H9 (cell line): ENCODE measurements at regions not wholly inside any gene's neighbourhood (a gene's known extent, or its start where the extent isn't known, plus 50 kb on each side); places are given as distances from the start of the nearest gene placed in this dataset.

Experiments
- DNase-seq: peaks from one replicate; pipeline ENCODE4 v3.0.0-alpha.2; 2017
- H2AFZ ChIP-seq: one replicate; pipeline ENCODE4 v1.6.1; 2013; ENCODE audit warnings: mild to moderate bottlenecking, low read length, control low read depth, moderate library complexity
- H2AK5ac ChIP-seq: 2 replicates; pipeline ENCODE4 v1.6.1; 2013; ENCODE audit warnings: low read length, control low read depth, mixed read lengths; ENCODE audit not compliant: insufficient read length
- H2BK120ac ChIP-seq: one replicate; pipeline ENCODE4 v1.6.1; 2013; ENCODE audit warnings: low read depth, mild to moderate bottlenecking, low read length, control low read depth, inconsistent platforms; ENCODE audit not compliant: poor library complexity, severe bottlenecking
- H2BK12ac ChIP-seq: 2 replicates; pipeline ENCODE4 v1.6.1; 2013; ENCODE audit warnings: low read length, control low read depth, mixed read lengths, low read depth; ENCODE audit not compliant: insufficient read length
- H2BK15ac ChIP-seq: 2 replicates; pipeline ENCODE4 v1.6.1; 2013; ENCODE audit warnings: low read depth, low read length, control low read depth
- H2BK20ac ChIP-seq: one replicate; pipeline ENCODE4 v1.6.1; 2013; ENCODE audit warnings: low read depth, mild to moderate bottlenecking, low read length, control low read depth, inconsistent platforms; ENCODE audit not compliant: poor library complexity, severe bottlenecking
- H2BK5ac ChIP-seq: 2 replicates; pipeline ENCODE4 v1.6.1; 2013; ENCODE audit warnings: low read length, control low read depth, mixed read lengths; ENCODE audit not compliant: insufficient read length
- H3K14ac ChIP-seq: 2 replicates; pipeline ENCODE4 v1.6.1; 2013; ENCODE audit warnings: low read length, control low read depth; ENCODE audit not compliant: insufficient read depth
- H3K18ac ChIP-seq: 2 replicates; pipeline ENCODE4 v1.6.1; 2013; ENCODE audit warnings: low read depth, mild to moderate bottlenecking, mixed read lengths, low read length, control low read depth; ENCODE audit not compliant: insufficient read length
- H3K23ac ChIP-seq: 2 replicates; pipeline ENCODE4 v1.6.1; 2013; ENCODE audit warnings: low read length, control low read depth, mixed read lengths, low read depth; ENCODE audit not compliant: insufficient read length
- H3K23me2 ChIP-seq: 2 replicates; pipeline ENCODE4 v1.6.1; 2013; ENCODE audit warnings: low read depth, mild to moderate bottlenecking, mixed read lengths, low read length, control low read depth; ENCODE audit not compliant: insufficient read length, poor library complexity, severe bottlenecking
- H3K27ac ChIP-seq: 2 replicates; pipeline ENCODE4 v1.5.1; 2013; ENCODE audit warnings: low read length, control low read depth, mixed read lengths, low read depth; ENCODE audit not compliant: insufficient read length
- H3K27me3 ChIP-seq: 2 replicates; pipeline ENCODE4 v1.6.1; 2013; ENCODE audit warnings: low read length, control low read depth, inconsistent platforms; ENCODE audit not compliant: insufficient read depth
- H3K4ac ChIP-seq: 2 replicates; pipeline ENCODE4 v1.6.1; 2013; ENCODE audit warnings: low read depth, mild to moderate bottlenecking, control low read depth, inconsistent platforms, low read length, moderate library complexity
- H3K4me1 ChIP-seq: 2 replicates; pipeline ENCODE4 v1.6.1; 2013; ENCODE audit warnings: low read length, control low read depth, inconsistent platforms; ENCODE audit not compliant: insufficient read depth
- H3K4me2 ChIP-seq: 2 replicates; pipeline ENCODE4 v1.6.1; 2013; ENCODE audit warnings: low read length, control low read depth, mixed read lengths; ENCODE audit not compliant: insufficient read length, insufficient read depth
- H3K56ac ChIP-seq: 2 replicates; pipeline ENCODE4 v1.6.1; 2013; ENCODE audit warnings: low read depth, mild to moderate bottlenecking, mixed read lengths, low read length, control low read depth; ENCODE audit not compliant: insufficient read length
- H3K79me1 ChIP-seq: 2 replicates; pipeline ENCODE4 v1.6.1; 2013; ENCODE audit warnings: low read depth, mild to moderate bottlenecking, moderate library complexity, low read length, control low read depth, inconsistent platforms; ENCODE audit not compliant: insufficient read depth, poor library complexity, severe bottlenecking
- H3K79me2 ChIP-seq: 2 replicates; pipeline ENCODE4 v1.6.1; 2013; ENCODE audit warnings: low read length, control low read depth, inconsistent platforms; ENCODE audit not compliant: insufficient read depth
- H3K9ac ChIP-seq: 2 replicates; pipeline ENCODE4 v1.6.1; 2013; ENCODE audit warnings: low read length, control low read depth, mixed read lengths; ENCODE audit not compliant: insufficient read length; ENCODE audit errors: extremely low read depth
- H3K9me3 ChIP-seq: one replicate; pipeline ENCODE4 v1.6.1; 2013; ENCODE audit warnings: low read depth, low read length, inconsistent platforms; ENCODE audit not compliant: control insufficient read depth
- H3T11ph ChIP-seq: one replicate; pipeline ENCODE4 v1.6.1; 2013; ENCODE audit warnings: mild to moderate bottlenecking, low read length, control low read depth, inconsistent platforms
- H4K20me1 ChIP-seq: one replicate; pipeline ENCODE4 v1.6.1; 2013; ENCODE audit not compliant: control insufficient read depth, insufficient read length, insufficient read depth
- H4K5ac ChIP-seq: 2 replicates; pipeline ENCODE4 v1.6.1; 2013; ENCODE audit warnings: low read depth, mild to moderate bottlenecking, mixed read lengths, low read length, control low read depth; ENCODE audit not compliant: insufficient read length
- H4K8ac ChIP-seq: replicated peaks from 2 replicates; pipeline ENCODE4 v1.6.1; 2013; ENCODE audit warnings: low read length, control low read depth, mixed read lengths, low read depth; ENCODE audit not compliant: insufficient read length
- H4K91ac ChIP-seq: 2 replicates; pipeline ENCODE4 v1.6.1; 2013; ENCODE audit warnings: low read depth, mild to moderate bottlenecking, moderate library complexity, mixed read lengths, low read length, control low read depth; ENCODE audit not compliant: insufficient read length
- H3K27ac Mint-ChIP-seq, 3 experiments: 2 replicates in 2 of 3; 3 replicates in 1 of 3; pipeline ENCODE4 v1.8.0; 2020 to 2021; ENCODE audit warnings: mixed read lengths in 3 of 3, mild to moderate bottlenecking in 1 of 3, moderate library complexity in 1 of 3
- H3K27me3 Mint-ChIP-seq: 2 replicates; pipeline ENCODE4 v1.8.0; 2021; ENCODE audit warnings: low read depth, mild to moderate bottlenecking, moderate library complexity, mixed read lengths
- H3K36me3 Mint-ChIP-seq, 3 experiments: 2 replicates in 2 of 3; 3 replicates in 1 of 3; pipeline ENCODE4 v1.8.0; 2020 to 2021; ENCODE audit warnings: low read depth in 3 of 3, mixed read lengths in 3 of 3; ENCODE audit not compliant: insufficient read depth in 1 of 3
- H3K4me1 Mint-ChIP-seq, 2 experiments: 2 replicates each; pipeline ENCODE4 v1.8.0; 2020; ENCODE audit warnings: mixed read lengths in 2 of 2
- H3K4me3 Mint-ChIP-seq, 2 experiments: 2 replicates in 1 of 2; 3 replicates in 1 of 2; pipeline ENCODE4 v1.8.0; 2020 to 2021; ENCODE audit warnings: mild to moderate bottlenecking in 2 of 2, mixed read lengths in 2 of 2, moderate library complexity in 1 of 2
- H3K9me3 Mint-ChIP-seq, 2 experiments: 2 replicates in 1 of 2; 3 replicates in 1 of 2; pipeline ENCODE4 v1.8.0; 2020; ENCODE audit warnings: mild to moderate bottlenecking in 2 of 2, mixed read lengths in 2 of 2, moderate library complexity in 1 of 2
- WGBS: extraction: QIAGEN DNeasy Blood & Tissue Kit; methylation state at CpG from one replicate; pipeline ENCODE4 v1.1.7; 2013; ENCODE audit warnings: missing lambda C conversion rate, low lambda C conversion rate, mixed read lengths; ENCODE audit not compliant: insufficient read length; ENCODE audit errors: extremely low coverage; 5-methylcytosine and 5-hydroxymethylcytosine counted together
- TF ChIP-seq, protein P1 (sequence below): fragments of 200-600 bp; sonication (generic); conservative IDR thresholded peaks from 3 replicates; pipeline ENCODE4 v1.8.0; 2021; ENCODE audit warnings: antibody characterized with exemption, mild to moderate bottlenecking

DNA sequence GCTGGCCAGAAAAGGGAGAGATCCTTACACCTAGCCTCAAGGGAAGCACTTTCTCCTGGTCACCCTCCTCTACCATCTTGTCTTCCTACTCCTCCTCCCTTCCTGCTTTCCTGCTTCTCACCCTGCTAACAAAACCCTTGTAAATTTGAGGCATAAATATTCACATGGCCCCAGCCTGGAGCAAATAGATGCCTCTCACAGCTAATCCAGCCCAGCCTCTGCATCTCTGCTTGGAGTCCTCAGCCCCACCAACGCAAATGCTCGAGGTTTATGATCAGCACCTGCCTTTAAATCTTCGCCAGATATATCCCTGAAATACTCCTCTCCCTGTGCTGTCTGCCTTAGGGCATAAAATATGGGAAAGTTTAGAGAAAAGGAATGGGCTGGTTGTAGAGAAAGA lies 205.2 kb upstream of the CDH5 start:
- TF ChIP-seq, protein P1, sequence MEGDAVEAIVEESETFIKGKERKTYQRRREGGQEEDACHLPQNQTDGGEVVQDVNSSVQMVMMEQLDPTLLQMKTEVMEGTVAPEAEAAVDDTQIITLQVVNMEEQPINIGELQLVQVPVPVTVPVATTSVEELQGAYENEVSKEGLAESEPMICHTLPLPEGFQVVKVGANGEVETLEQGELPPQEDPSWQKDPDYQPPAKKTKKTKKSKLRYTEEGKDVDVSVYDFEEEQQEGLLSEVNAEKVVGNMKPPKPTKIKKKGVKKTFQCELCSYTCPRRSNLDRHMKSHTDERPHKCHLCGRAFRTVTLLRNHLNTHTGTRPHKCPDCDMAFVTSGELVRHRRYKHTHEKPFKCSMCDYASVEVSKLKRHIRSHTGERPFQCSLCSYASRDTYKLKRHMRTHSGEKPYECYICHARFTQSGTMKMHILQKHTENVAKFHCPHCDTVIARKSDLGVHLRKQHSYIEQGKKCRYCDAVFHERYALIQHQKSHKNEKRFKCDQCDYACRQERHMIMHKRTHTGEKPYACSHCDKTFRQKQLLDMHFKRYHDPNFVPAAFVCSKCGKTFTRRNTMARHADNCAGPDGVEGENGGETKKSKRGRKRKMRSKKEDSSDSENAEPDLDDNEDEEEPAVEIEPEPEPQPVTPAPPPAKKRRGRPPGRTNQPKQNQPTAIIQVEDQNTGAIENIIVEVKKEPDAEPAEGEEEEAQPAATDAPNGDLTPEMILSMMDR: no peak
- Histone ChIP-seq H3K9ac (no peak overlapping the region), H3K27ac (no peak overlapping the region), H3K27me3 (no peaks in the 10 kb centered on the region), H3K9me3 (no peaks in the 10 kb centered on the region), H3K79me1 (no peaks in the 10 kb centered on the region), H3K56ac (no peak overlapping the region), H3K14ac (no peak overlapping the region), H2AK5ac (no peak overlapping the region), H3K4ac (no peak overlapping the region), H2BK5ac (no peak overlapping the region), H4K91ac (no peak overlapping the region), H2AFZ (no peak overlapping the region), H2BK15ac (no peak overlapping the region), H2BK20ac (no peak overlapping the region), H2BK120ac (no peak overlapping the region), H3K23me2 (no peaks in the 10 kb centered on the region), H2BK12ac (no peak overlapping the region), H3K18ac (no peak overlapping the region), H3K79me2 (no peaks in the 10 kb centered on the region), H3T11ph (no peak overlapping the region), H4K5ac (no peak overlapping the region), H4K8ac (no peak overlapping the region), H3K4me2 (no peak overlapping the region), H4K20me1 (no peaks in the 10 kb centered on the region), H3K23ac (no peak overlapping the region), H3K4me1 (no peaks in the 10 kb centered on the region)
- peaks cover 10% of the 10 kb centered on the region for H3K27me3 Mint-ChIP-seq
- no CpG with 5 or more reads among the region's 3 CpGs for WGBS
- H3K4me1 Mint-ChIP-seq: peaks cover 8 to 11% of the 10 kb centered on the region in 2 experiments; a peak in 3 of 4 replicates
- H3K4me3 Mint-ChIP-seq: no peak overlapping the region
- no peaks in the 10 kb centered on the region for H3K36me3 Mint-ChIP-seq
- no peak for DNase-seq
- no peaks in the 10 kb centered on the region; a peak in 1 of 5 replicates for H3K9me3 Mint-ChIP-seq
- peak overlapping the region in 1 of 3 experiments; percentile 21; a peak in 1 of 7 replicates for H3K27ac Mint-ChIP-seq
